ENCODE measurements at regions not wholly inside any gene's neighbourhood (a gene's known extent, or its start where the extent isn't known, plus 50 kb on each side); places are given as distances from the start of the nearest gene placed in this dataset.

GRCh38 chr1:113243529-113243928 lies 146.8 kb upstream of the MAGI3 start:
- Histone ChIP-seq H3K36me3 (replicated peaks) (no peaks in the 10 kb centered on the region), H3K27ac (no peak overlapping the region), H3K27me3 (replicated peaks) (no peaks in the 10 kb centered on the region), H3K4me3 (ENCODE audit: low read depth, low read length) (no peak overlapping the region)
- DNase-seq: no peak
- no peak for TF ChIP-seq CTCF (IDR thresholded peaks at IDR 0.05; ENCODE audit: low read depth, low read length, missing control alignments)
- in situ Hi-C loops (cut with HindIII; ENCODE audit: low pct_ligation_motif_present, low sequenced_read_pairs): no loop called here

- DNase-seq: no peak
- H3K4me3 ChIP-seq (ENCODE audit: low read depth, low read length): no peak overlapping the region
- in situ Hi-C loops (cut with HindIII; ENCODE audit: low pct_ligation_motif_present, low sequenced_read_pairs): no loop called here
- no peaks in the 10 kb centered on the region for H3K36me3 ChIP-seq (replicated peaks)
- H3K27ac ChIP-seq: no peak overlapping the region
- no peak for TF ChIP-seq CTCF (IDR thresholded peaks at IDR 0.05; ENCODE audit: low read depth, low read length, missing control alignments)
- no peaks in the 10 kb centered on the region for H3K27me3 ChIP-seq (replicated peaks)
These were observed 146.0 kb upstream of the MAGI3 start for GRCh38 chr1:113244112-113244820.

- H3K27me3 ChIP-seq (replicated peaks): no peaks in the 10 kb centered on the region
- in situ Hi-C loops (cut with HindIII; ENCODE audit: low pct_ligation_motif_present, low sequenced_read_pairs): no loop called here
- TF ChIP-seq CTCF (IDR thresholded peaks at IDR 0.05; ENCODE audit: low read depth, low read length, missing control alignments): no peak
- H3K27ac ChIP-seq: no peak overlapping the region
- H3K4me3 ChIP-seq (ENCODE audit: low read depth, low read length): no peak overlapping the region
- no peak for DNase-seq
- H3K36me3 ChIP-seq (replicated peaks): no peaks in the 10 kb centered on the region
These were observed 145.1 kb upstream of the MAGI3 start for GRCh38 chr1:113245252-113245651.

- Histone ChIP-seq H3K36me3 (replicated peaks) (no peaks in the 10 kb centered on the region), H3K27me3 (replicated peaks) (no peaks in the 10 kb centered on the region), H3K4me3 (ENCODE audit: low read depth, low read length) (no peak overlapping the region), H3K27ac (no peak overlapping the region)
- no peak for TF ChIP-seq CTCF (IDR thresholded peaks at IDR 0.05; ENCODE audit: low read depth, low read length, missing control alignments)
- no peak for DNase-seq
- in situ Hi-C loops (cut with HindIII; ENCODE audit: low pct_ligation_motif_present, low sequenced_read_pairs): no loop called here
These were observed 143.4 kb upstream of the MAGI3 start for GRCh38 chr1:113246929-113247328.

GRCh38 chr1:113247355-113247754 lies 143.0 kb upstream of the MAGI3 start:
- no peak for TF ChIP-seq CTCF (IDR thresholded peaks at IDR 0.05; ENCODE audit: low read depth, low read length, missing control alignments)
- no peaks in the 10 kb centered on the region for H3K36me3 ChIP-seq (replicated peaks)
- no peak overlapping the region for H3K4me3 ChIP-seq (ENCODE audit: low read depth, low read length)
- DNase-seq: no peak
- H3K27me3 ChIP-seq (replicated peaks): no peaks in the 10 kb centered on the region
- no peak overlapping the region for H3K27ac ChIP-seq
- in situ Hi-C loops (cut with HindIII; ENCODE audit: low pct_ligation_motif_present, low sequenced_read_pairs): no loop called here

- no peaks in the 10 kb centered on the region for H3K36me3 ChIP-seq (replicated peaks)
- H3K27me3 ChIP-seq (replicated peaks): no peaks in the 10 kb centered on the region
- in situ Hi-C loops (cut with HindIII; ENCODE audit: low pct_ligation_motif_present, low sequenced_read_pairs): no loop called here
- DNase-seq: no peak
- H3K27ac ChIP-seq: no peak overlapping the region
- H3K4me3 ChIP-seq (ENCODE audit: low read depth, low read length): no peak overlapping the region
- TF ChIP-seq CTCF (IDR thresholded peaks at IDR 0.05; ENCODE audit: low read depth, low read length, missing control alignments): no peak
These were observed 142.5 kb upstream of the MAGI3 start for GRCh38 chr1:113247782-113248181.

Data from brain microvascular endothelial cell (primary cell).